ENCODE measurements at regions not wholly inside any gene's neighbourhood (a gene's known extent, or its start where the extent isn't known, plus 50 kb on each side); places are given as distances from the start of the nearest gene placed in this dataset.

GRCh38 chr4:100060765-100061416, 110.8 kb upstream of the H2AZ1 start:
- TF ChIP-seq POLR2AphosphoS5 (IDR thresholded peaks at IDR 0.05; ENCODE audit: low read depth, low read length) (no peak), REST (IDR thresholded peaks at IDR 0.05; ENCODE audit: insufficient read depth in 1 of 2, low read depth in 2 of 2, low read length in 2 of 2) (no peak), TAF1 (IDR thresholded peaks at IDR 0.05; ENCODE audit: borderline replicate concordance, insufficient read depth, low read length) (no peak)

Data from PFSK-1 (cell line).